Aorta (tissue), 5 donors: ENCODE measurements at regions not wholly inside any gene's neighbourhood (a gene's known extent, or its start where the extent isn't known, plus 50 kb on each side); places are given as distances from the start of the nearest gene placed in this dataset.
A peak's percentile ranks its signal among the peaks of the same experiment; 100 is the strongest.

ENCODE experiments used
- ATAC-seq: fragments of 200-7000 bp; cut with Tn5 transposase; one replicate; pipeline ENCODE4 v1.9.1; 2022; ENCODE audit warnings: moderate library complexity; ENCODE audit not compliant: low FRiP score
- DNase-seq, 2 donors: peaks; one replicate each; pipeline ENCODE4 v3.0.0-alpha.2; 2020
- H3K27ac ChIP-seq, 2 donors: one replicate each; pipeline ENCODE4 v1.5.1; 2013; ENCODE audit warnings: low read length in 2 of 2, mild to moderate bottlenecking in 2 of 2, moderate library complexity in 2 of 2, control low read depth in 1 of 2, inconsistent platforms in 1 of 2, low read depth in 1 of 2
- H3K27me3 ChIP-seq, 2 donors: one replicate each; pipeline ENCODE4 v1.6.1; 2013; ENCODE audit warnings: control low read depth in 1 of 2, low read length in 1 of 2, mild to moderate bottlenecking in 1 of 2, moderate library complexity in 1 of 2; ENCODE audit not compliant: insufficient read depth in 2 of 2, control insufficient read depth in 1 of 2
- H3K36me3 ChIP-seq, 2 donors: one replicate each; pipeline ENCODE4 v1.6.1; 2013; ENCODE audit warnings: control low read depth in 1 of 2, low read length in 1 of 2, mild to moderate bottlenecking in 1 of 2; ENCODE audit not compliant: insufficient read depth in 2 of 2, control insufficient read depth in 1 of 2
- H3K4me1 ChIP-seq, 2 donors: one replicate each; pipeline ENCODE4 v1.6.1; 2013; ENCODE audit warnings: low read length in 2 of 2, control low read depth in 1 of 2, mild to moderate bottlenecking in 1 of 2, moderate library complexity in 1 of 2; ENCODE audit not compliant: insufficient read depth in 2 of 2, control insufficient read depth in 1 of 2
- H3K4me3 ChIP-seq, 2 donors: one replicate each; pipeline ENCODE4 v1.5.1; 2013; ENCODE audit warnings: low read length in 2 of 2, control low read depth in 1 of 2, mild to moderate bottlenecking in 1 of 2
- H3K9me3 ChIP-seq: one replicate; pipeline ENCODE4 v1.6.1; 2013; ENCODE audit warnings: mild to moderate bottlenecking, low read length; ENCODE audit not compliant: control insufficient read depth
- WGBS, 2 donors: extraction: QIAGEN DNeasy Blood & Tissue Kit; methylation state at CpG; one replicate each; pipeline ENCODE4 v1.1.7; 2013; 5-methylcytosine and 5-hydroxymethylcytosine counted together
- intact Hi-C, 2 donors: fragments of 100-400 bp; cut with DNase I; formaldehyde crosslinking; loops; one replicate each; pipeline versions ENCODE4 v1.14.2 to v1.15.0; 2022
- donor health status: healthy with polysubstance abuse.
- donor health status: Bipolar disorder and iron deficiency.
- donor health status: DM: no; HTN: no; CAD: no.
- donor health status: DM: no; HTN: no; CAD: no.
- donor health status: DM: yes; HTN: yes; CAD: no.

DNA sequence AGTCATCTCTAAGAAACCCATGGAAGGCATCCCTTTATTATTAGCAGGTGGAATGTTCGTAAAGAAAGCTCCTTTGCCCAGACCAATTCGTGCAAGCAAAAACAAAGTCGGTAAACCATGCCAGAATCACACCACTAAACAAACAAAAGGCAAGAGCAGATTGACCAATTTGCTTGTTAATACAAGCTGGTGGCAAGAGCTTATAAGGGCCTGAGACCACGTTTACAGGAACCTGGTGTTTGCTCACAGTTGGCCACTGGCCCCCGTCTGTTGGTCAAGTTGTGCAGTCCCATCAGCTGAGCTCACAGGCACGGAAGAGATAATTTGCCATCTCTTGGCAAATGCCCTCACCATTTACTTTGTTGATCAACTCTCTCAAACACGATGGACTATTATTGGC lies 342.2 kb upstream of the MKI67 start:
- H3K27me3 ChIP-seq = no peaks in the 10 kb centered on the region
- no peaks in the 10 kb centered on the region for H3K36me3 ChIP-seq
- no peak for ATAC-seq
- no peaks in the 10 kb centered on the region for H3K4me1 ChIP-seq
- intact Hi-C loops = no loop called here
- H3K9me3 ChIP-seq = no peaks in the 10 kb centered on the region
- WGBS, 2 donors = 69 to 80% methylated on average over 7 of the region's 7 CpGs
- H3K27ac ChIP-seq = no peak overlapping the region
- H3K4me3 ChIP-seq = no peak overlapping the region
- DNase-seq = no peak

DNA sequence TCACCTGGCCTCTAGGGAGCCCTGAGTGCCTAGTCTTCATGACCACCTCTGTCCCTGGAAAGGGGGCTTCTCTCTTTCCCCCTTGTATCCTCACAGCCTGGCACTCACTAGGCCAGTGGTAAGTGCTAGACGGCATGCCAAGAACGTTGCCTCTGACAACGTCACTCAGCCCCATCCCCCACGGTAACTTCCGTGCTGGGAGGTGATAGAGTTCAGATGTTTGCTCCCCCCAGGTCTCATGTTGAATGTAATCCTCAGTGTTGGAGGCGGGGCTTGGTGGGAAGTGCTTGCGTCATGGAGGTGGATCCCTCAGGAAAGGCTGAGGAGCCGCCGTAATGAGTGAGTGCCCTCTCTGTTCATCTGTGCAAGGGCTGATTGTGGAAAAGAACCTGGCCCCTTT lies 343.3 kb upstream of the MKI67 start:
- Histone ChIP-seq H3K4me1 (no peaks in the 10 kb centered on the region), H3K36me3 (no peaks in the 10 kb centered on the region), H3K4me3 (no peak overlapping the region), H3K27me3 (no peaks in the 10 kb centered on the region), H3K9me3 (no peaks in the 10 kb centered on the region), H3K27ac (no peak overlapping the region)
- DNase-seq (peak in 1 of 2 donors; percentile 34), ATAC-seq (no peak)
- intact Hi-C loops = no loop called here
- WGBS, 2 donors = 75 to 77% methylated on average over 9 of the region's 9 CpGs

DNA sequence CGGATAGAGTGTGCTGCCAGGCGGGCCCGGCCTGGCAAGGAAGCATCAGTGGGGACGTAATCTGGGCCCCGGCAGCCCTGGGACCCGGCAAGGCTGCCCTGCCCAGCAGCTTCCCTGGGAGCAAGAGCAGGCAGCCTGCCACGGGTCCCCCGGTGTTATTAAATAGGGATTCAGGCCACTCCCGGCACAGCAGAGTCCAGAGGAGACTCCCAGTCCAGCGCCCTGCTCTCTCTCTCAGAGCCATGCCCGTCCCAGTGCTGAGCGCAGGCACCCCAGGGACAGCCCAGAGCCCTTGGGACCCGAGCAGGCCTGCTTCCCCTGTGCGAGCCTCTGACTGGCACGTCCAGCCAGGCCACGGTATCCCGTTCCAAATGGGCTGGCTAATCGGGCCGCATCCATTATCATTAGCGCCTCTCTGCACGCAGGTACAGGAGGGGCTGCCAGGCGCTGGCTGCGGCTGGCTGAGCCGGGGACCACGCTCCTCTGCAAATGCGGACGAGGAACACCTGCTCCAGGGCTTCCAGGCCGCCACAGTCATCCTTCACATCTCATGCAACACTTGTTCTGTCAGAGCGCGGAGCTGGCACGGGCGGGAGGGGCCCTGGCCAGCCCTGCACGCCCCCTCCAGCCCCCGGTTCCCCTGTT lies 344.2 kb upstream of the MKI67 start:
- WGBS, 2 donors = 75% methylated on average over 34 of the region's 34 CpGs
- H3K27me3 ChIP-seq = no peaks in the 10 kb centered on the region
- ATAC-seq = no peak
- H3K36me3 ChIP-seq = no peaks in the 10 kb centered on the region
- intact Hi-C loops = no loop called here
- no peak overlapping the region for H3K4me3 ChIP-seq
- peak in 1 of 2 donors; percentile 72 for DNase-seq
- no peaks in the 10 kb centered on the region for H3K4me1 ChIP-seq
- no peak overlapping the region for H3K27ac ChIP-seq
- H3K9me3 ChIP-seq = no peaks in the 10 kb centered on the region

DNA sequence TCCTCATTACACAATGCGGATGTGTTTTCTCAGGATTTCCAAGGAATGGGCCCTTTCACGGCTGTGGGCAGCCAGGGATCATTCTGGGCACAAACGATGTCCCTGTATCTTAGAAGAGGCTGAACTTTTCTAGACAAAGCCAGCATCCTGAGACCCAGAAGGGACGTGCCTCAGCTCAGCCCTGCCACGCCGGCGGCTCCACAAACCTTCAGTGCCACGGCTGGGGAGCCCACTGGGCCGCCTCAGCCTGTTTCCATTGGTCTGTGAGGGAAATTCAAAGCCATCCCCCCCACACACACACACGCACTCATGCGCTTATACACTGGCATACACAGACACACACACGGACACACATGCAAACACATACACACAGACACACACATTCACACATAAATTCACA lies 344.9 kb upstream of the MKI67 start:
- no peaks in the 10 kb centered on the region for H3K4me1 ChIP-seq
- no peaks in the 10 kb centered on the region for H3K9me3 ChIP-seq
- DNase-seq (peak in 1 of 2 donors; percentile 63), ATAC-seq (no peak)
- 71 to 79% methylated on average over 12 of the region's 12 CpGs for WGBS, 2 donors
- H3K4me3 ChIP-seq = no peak overlapping the region
- intact Hi-C loops = no loop called here
- H3K36me3 ChIP-seq = no peaks in the 10 kb centered on the region
- H3K27me3 ChIP-seq = no peaks in the 10 kb centered on the region
- no peak overlapping the region for H3K27ac ChIP-seq

DNA sequence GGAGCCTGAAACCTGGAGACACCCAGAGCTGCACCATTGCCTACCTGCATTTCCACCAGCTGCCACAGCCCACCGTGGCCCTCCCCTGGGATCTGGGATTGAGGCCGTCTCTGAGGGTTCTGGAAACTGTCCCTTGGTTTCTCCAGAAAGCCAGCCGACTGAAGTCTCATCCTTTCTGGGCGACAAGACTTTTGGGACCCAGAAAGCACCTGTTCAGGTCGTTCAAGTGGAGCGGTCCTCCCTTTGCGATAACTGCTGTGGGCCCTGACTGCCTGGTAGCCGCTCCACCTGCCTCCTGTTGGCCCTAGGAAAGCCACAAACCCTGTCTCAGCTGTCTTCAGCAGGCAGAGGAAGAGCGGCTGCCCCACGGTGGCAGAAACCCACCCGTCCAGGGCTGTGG lies 346.0 kb upstream of the MKI67 start:
- Histone ChIP-seq H3K36me3 (no peaks in the 10 kb centered on the region), H3K4me3 (no peak overlapping the region), H3K4me1 (no peaks in the 10 kb centered on the region), H3K27ac (no peak overlapping the region), H3K27me3 (no peaks in the 10 kb centered on the region), H3K9me3 (no peaks in the 10 kb centered on the region)
- intact Hi-C loops = no loop called here
- ATAC-seq = no peak
- 88 to 89% methylated on average over 11 of the region's 11 CpGs for WGBS, 2 donors
- peak in 1 of 2 donors; percentile 43 for DNase-seq

DNA sequence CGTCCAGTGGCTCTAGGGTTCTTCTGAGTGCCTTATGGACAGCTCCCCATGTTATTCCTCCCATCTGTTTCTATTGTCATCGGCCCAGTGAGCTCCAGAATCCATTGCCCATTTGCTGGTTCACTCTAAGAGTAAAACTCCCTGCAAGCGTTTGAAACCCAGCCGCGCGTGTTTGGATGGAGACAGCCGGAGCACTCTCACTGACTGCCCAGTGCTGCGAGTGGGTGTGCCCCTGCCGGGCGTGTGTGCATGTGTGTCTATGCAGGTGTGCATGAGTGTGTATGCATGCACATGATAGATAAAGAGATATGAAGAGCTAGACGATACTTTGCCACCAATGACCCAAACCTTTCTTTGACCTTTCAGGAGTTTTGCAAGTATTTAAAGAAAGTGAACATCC lies 347.2 kb upstream of the MKI67 start:
- no peaks in the 10 kb centered on the region for H3K36me3 ChIP-seq
- 82 to 86% methylated on average over 11 of the region's 11 CpGs for WGBS, 2 donors

DNA sequence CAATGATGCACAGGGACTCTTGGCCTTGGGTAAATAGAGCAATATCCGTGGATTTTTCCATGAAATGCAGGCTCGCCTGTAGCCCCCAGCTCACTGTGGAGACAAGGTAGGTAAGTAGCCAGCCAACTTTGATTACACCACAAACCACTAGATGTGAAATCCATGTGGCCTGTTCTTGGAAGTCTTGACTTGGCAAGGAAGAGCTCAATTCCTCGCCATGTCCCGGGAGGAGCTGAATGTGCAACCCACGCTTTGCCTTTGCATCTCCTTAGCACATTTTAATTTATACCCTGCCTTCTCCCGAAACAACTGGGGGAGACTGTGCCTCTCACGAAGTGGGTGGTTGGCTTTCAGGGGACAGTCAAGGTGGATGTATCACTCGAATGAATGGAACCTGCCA lies 347.7 kb upstream of the MKI67 start:
- Histone ChIP-seq H3K4me1 (no peaks in the 10 kb centered on the region), H3K9me3 (no peaks in the 10 kb centered on the region), H3K36me3 (no peaks in the 10 kb centered on the region), H3K4me3 (no peak overlapping the region), H3K27me3 (no peaks in the 10 kb centered on the region), H3K27ac (no peak overlapping the region)
- WGBS, 2 donors = 86 to 92% methylated on average over 8 of the region's 8 CpGs
- intact Hi-C loops = no loop called here
- ATAC-seq (no peak), DNase-seq (peak in 1 of 2 donors; percentile 24)

More for the DNA sequence above, 347.2 kb upstream of the MKI67 start:
- Histone ChIP-seq H3K9me3 (no peaks in the 10 kb centered on the region), H3K27ac (no peak overlapping the region), H3K4me1 (no peaks in the 10 kb centered on the region), H3K4me3 (no peak overlapping the region), H3K27me3 (no peaks in the 10 kb centered on the region)
- ATAC-seq = no peak
- DNase-seq = peak in 1 of 2 donors; percentile 51
- intact Hi-C loops = no loop called here

DNA sequence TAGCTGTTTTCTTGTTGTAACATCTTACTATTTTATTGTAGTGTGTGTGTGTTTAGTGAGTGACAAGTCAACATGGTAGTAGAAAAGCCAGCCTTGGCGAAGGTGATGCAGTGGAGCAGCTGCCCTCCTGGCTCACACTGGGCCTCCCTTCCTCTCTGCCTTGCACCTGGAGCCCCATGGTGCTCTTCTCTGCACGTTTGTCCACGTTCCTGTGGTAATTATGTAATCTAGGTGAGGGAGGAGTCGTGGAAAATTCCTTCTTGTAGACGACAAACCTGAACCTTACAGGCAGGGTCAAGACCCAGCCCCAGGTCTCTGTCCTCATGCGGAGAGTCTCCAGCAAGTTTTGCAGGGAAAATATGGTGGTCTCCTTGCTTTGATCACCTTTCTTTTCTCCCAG lies 348.3 kb upstream of the MKI67 start:
- no peak overlapping the region for H3K4me3 ChIP-seq
- no peaks in the 10 kb centered on the region for H3K9me3 ChIP-seq
- WGBS, 2 donors = 78 to 79% methylated on average over 6 of the region's 6 CpGs
- intact Hi-C loops = no loop called here
- ATAC-seq (no peak), DNase-seq (no peak)
- no peaks in the 10 kb centered on the region for H3K27me3 ChIP-seq
- no peaks in the 10 kb centered on the region for H3K36me3 ChIP-seq
- H3K4me1 ChIP-seq = no peaks in the 10 kb centered on the region
- no peak overlapping the region for H3K27ac ChIP-seq

DNA sequence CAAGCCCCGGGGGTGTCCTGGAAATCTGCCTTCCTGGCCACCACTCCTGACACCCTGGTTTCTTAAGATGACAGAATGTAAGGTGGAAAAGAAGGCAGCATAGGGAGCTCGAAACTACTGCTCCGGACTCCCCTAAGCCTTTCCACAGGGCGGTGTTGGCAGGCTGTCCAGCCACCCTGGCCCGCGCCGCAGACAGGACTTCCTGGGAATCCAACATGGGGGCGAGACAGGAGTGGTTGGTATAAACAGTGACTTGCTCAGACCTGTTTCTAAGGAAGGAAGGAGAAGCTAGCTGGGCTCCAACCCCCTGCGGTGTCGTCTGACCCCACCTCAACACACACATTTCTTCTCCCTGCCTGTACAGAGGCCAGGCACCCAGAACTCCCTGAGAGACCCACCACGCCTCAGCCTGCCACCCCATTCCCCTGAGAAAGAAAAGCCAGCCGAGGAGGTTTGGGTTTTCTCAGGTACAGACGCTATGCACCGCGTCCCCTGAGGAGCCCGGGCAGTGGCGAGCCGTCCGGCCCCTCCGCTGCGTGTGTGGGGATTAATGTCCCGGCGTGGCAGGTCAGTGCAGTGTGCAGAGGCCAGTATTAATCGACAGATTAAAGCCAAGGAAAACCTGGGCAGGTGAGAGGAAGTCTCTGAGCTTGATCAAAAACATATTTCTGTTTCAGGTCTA lies 349.6 kb upstream of the MKI67 start:
- WGBS, 2 donors = 87% methylated on average over 24 of the region's 24 CpGs
- no peaks in the 10 kb centered on the region for H3K9me3 ChIP-seq
- DNase-seq (no peak), ATAC-seq (no peak)
- intact Hi-C loops = no loop called here
- no peaks in the 10 kb centered on the region for H3K4me1 ChIP-seq
- H3K4me3 ChIP-seq = no peak overlapping the region
- H3K36me3 ChIP-seq = no peaks in the 10 kb centered on the region
- H3K27me3 ChIP-seq = no peaks in the 10 kb centered on the region
- no peak overlapping the region for H3K27ac ChIP-seq
